IPS-NIHi11 (cell line): ENCODE measurements at regions not wholly inside any gene's neighbourhood (a gene's known extent, or its start where the extent isn't known, plus 50 kb on each side); places are given as distances from the start of the nearest gene placed in this dataset.
"Not testable (repeated sequence)": the region's sequence is repeated elsewhere in the genome, so short reads cannot be mapped to it uniquely, and the experiment has no call there.

Experiments used
- DNase-seq: peaks from one replicate; pipeline ENCODE4 v3.0.0; 2012; ENCODE audit warnings: mixed read lengths, low spot score

DNA sequence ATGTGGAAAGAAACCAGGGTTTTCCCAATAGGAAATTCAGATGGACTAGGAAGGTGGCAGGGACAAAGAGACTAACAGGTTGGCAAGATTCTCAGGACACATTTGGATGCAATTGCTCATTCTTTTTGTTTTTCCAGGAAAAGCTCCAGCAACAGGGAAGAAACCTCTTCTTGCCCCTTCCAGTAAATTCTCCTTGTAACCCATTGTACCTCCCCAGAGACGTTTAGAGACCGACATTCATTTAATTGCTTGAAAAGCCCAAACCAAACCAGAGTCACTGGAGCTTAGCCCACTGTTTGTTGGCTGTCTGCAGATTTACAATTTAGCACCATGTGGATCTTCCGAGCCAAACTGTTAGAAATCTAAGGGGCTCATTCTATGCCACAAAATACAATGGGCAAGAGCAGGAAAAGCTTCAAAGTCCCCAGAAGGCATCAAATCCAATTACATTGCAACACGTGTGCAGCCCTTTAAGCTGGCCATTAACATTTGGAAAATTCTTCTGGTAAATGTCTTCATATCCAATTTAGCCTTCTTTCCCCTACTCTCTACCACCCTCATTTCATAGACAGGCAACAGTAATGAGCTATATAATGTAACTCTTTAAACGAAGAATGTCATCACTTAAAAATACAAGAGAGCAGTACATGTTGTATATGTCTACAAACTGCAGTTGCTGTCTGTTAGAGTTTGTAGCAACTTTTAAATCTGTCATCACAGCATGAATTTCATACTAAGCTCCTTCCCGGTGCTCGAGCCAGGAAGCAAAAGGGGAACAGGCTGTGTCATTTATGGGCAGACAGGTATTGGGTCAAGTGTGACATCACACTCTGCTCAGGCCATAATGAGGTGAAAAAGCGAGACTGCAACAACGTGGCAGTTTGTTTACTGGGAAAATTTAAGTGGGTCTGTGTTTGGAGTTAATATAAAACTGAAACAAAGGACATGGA is 235.6 kb upstream of the HNRNPA3 start:
- DNase-seq: no peak

GRCh38 chr2:176978921-176979320 is 233.7 kb upstream of the HNRNPA3 start:
- DNase-seq: no peak

- DNase-seq: no peak
Measured at GRCh38 chr2:176979981-176980710, 232.4 kb upstream of the HNRNPA3 start.

GRCh38 chr2:176984987-176985386 is 227.6 kb upstream of the HNRNPA3 start:
- no peak for DNase-seq

- DNase-seq: no peak
Measured at GRCh38 chr2:176985871-176986270, 226.7 kb upstream of the HNRNPA3 start.

DNA sequence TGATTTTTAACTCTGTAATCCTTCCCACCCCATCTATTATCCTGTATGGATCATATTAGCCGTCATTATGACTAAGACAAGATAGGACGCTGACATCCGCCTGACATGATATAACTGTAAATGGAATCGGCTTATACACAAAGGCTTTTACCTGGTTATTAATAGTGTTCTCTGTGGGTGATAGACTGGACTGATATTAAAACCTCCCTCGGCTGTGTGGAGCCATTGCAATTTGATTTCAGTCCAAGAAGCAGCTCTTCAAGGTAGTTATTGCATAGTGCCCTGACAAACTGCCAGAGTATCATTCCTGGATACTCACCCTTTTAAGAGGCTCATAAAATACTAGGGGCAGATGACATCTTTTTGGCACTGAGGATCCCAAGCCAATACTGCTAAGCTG is 226.1 kb upstream of the HNRNPA3 start:
- DNase-seq: no peak

GRCh38 chr2:176991411-176991810 is 221.2 kb upstream of the HNRNPA3 start:
- DNase-seq: no peak

DNA sequence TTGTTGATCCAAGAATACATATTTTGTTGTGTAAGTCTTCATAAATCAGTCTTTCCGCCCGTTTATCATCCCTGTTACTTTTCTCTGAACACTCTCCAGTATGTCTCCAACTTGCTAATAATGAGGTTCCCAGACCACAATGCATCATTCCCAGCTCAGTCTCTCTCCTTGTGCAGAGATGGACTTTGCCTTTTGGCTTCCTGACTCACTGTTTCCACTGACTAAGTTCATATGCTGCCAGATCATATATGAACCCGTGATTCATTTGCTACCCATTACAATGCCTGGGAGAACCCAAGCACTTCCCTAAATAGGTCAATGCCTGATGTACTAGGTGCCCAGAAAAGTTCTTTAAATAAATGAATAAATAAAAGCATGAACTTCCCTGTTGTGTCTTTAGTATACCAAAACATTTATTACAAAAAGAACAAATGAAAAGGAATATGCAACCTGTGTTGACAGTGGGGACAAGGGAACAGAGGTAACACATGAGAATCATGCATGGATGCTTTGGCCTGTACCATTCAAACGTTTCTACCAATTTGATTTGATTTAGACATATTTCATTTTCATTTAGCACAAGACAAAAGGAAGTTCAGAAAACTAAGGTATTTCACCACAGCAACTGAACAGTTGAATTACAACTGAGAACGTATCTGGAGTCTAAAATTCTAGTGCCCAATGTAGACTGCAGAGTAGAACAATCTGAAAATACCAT is 215.4 kb upstream of the HNRNPA3 start:
- DNase-seq: no peak

DNA sequence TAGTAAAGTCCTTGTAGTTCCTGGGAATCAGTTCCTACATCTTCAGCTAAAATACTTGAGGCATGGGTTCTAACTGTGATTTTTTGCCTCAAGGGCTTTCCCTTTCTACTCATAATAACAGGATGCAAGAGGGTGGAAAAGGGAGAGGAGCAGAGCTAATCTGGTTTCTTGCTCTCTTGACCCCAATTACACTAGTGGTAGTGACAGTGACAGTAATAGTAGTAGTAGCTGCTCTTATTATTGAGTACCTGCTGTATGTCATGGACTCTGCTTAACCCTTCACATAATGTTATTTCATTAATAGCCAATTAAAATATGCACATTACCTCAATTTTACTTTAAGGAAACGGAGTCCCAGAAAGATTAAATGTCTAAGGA is 214.8 kb upstream of the HNRNPA3 start:
- DNase-seq: no peak

- DNase-seq: no peak
Measured at GRCh38 chr2:176999301-176999700, 213.3 kb upstream of the HNRNPA3 start.

DNA sequence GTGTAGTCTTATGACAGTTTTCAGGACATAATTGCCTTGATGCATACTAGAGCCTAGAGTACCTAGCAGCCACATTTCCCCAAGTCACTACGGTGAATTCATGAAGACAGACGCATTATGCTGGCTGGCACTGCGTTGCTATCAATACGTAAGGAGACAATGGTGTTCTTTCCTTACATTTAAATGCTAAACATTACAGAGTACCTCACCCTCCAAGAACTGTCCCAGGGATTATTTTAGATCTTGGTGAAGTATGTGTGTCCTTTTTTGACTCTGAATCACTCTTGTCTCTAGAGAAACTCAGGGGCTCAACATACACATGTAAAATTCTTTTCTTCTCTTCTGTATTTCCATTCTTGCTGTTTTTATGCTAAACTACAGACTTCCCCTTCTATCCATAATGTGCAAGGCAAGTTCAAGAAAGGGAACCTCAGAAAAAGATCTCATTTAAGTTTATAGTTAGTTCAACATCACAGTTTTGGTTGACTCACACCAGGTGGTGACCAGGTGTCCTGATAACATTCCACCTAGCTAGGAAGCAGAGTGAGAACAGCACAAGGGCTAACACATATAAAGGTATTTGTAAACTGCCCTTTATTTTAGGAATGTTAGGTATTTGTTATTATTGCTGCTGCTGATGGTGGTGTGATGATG is 212.4 kb upstream of the HNRNPA3 start:
- DNase-seq: no peak

DNA sequence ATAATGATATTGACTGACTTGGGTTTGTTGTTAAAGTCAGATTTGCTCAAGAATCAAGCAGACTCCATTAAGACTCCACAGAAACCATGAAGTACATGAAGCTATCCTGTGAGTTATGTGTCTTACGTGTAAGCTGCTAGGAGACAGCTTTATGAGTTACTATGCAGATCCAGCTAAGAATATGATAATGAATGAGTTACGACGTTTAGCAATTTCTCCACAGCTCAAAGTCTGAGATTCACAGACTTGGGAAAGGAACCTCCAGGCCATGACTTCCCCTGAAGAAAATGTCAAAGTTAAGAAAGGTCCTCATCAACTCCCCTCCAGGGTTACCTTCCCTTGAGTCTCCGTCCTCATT is 211.9 kb upstream of the HNRNPA3 start:
- no peak for DNase-seq

DNA sequence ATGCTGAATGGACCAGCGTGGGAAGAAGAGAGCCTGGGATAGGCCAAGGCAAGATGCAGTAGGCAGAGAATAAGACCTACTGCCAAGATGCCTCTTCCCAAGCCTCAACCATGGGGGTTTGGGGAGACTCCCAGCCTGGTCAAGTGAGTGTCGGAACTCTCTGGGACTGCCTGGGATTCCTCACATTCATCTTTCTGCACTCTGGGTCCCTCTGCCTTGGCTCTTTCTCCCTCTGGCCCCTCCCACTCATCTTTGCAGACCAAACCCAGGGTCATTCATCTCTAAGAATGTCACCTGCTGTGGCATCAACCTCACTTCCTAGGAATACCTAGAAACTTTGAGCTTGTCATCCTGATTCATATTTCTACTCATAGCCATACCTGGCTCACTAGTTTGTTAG is 211.3 kb upstream of the HNRNPA3 start:
- DNase-seq: peak; percentile 10

- DNase-seq: no peak
Measured at GRCh38 chr2:177002983-177003382, 209.6 kb upstream of the HNRNPA3 start.

GRCh38 chr2:177007726-177008125 is 204.9 kb upstream of the HNRNPA3 start:
- DNase-seq: not testable (repeated sequence)

DNA sequence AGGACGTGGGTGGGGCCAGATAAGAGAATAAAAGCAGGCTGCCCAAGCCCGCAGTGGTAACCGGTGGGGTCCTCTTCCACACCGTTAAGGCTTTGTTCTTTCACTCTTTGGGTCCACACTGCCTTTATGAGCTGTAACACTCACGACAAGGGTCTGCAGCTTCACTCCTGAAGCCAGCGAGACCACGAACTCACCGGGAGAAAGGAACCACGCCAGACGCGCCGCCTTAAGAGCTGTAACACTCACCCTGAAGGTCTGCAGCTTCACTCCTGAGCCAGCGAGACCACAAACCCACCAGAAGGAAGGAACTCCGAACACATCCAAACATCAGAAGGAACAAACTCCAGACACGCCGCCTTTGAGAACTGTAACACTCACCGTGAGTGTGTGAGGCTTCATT is 203.9 kb upstream of the HNRNPA3 start:
- DNase-seq: not testable (repeated sequence)

DNA sequence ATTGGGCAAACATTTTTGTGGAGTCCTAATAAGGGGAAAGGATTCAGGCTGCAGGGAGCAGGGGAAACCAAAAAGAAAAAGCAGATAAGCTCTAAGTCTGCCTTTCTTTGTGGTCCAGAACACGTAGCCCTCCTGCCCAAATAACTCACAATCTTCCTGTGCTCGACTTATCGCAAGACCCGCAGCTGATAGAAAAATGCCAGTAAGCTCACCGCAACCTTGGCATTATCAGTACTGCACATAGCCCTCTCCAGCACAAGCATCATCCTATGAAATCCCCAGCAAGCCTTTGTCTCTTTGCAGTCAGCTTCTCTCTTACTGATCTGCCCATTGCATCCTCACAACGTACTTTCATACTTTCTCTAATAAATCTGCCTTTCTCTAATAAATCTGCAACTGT is 202.4 kb upstream of the HNRNPA3 start:
- no peak for DNase-seq

DNA sequence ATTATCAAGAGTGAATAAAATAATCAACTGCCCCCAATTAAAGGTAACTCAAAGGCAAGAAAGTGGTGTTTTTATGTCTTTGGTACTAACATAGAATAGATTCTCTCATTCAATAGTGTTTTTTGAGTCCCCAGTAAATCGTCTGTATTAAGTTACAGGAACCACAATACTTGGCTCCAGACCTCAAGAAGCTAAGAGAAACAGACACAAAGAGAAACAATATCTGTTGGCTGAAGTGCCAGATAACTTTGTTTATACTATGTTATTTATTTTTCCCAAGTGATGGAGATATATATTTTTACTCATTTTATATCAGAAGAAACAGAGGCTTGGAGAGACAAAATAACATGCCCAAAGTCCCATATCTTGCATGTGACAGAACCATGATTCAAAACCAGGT is 201.7 kb upstream of the HNRNPA3 start:
- no peak for DNase-seq

GRCh38 chr2:177014946-177015345 is 197.6 kb upstream of the HNRNPA3 start:
- no peak for DNase-seq

- no peak for DNase-seq
Measured at GRCh38 chr2:177015356-177015923, 197.2 kb upstream of the HNRNPA3 start.

GRCh38 chr2:177020524-177021119 is 192.0 kb upstream of the HNRNPA3 start:
- no peak for DNase-seq
